K562 (cell line): ENCODE measurements at regions not wholly inside any gene's neighbourhood (a gene's known extent, or its start where the extent isn't known, plus 50 kb on each side); places are given as distances from the start of the nearest gene placed in this dataset.

ENCODE experiments used
- CREB1 ChIP-seq, 2 experiments: sonication (generic) in 1 of 2; formaldehyde crosslinking in 1 of 2; IDR thresholded peaks; 2 replicates each; pipeline versions ENCODE4 v1.6.1 to v1.8.0; 2012 to 2022; ENCODE audit warnings: inconsistent platforms in 1 of 2, mild to moderate bottlenecking in 1 of 2, missing genetic modification reagents in 1 of 2, moderate library complexity in 1 of 2
- ELF4 ChIP-seq: fragments of 450-650 bp; formaldehyde crosslinking; IDR thresholded peaks from 2 replicates; pipeline ENCODE4 v1.4.0; 2022; ENCODE audit warnings: missing genetic modification characterization
- MEF2D ChIP-seq: conservative IDR thresholded peaks from 2 replicates; pipeline ENCODE4 v1.6.1; 2016; ENCODE audit warnings: low read depth, missing genetic modification characterization, missing compliant biosample characterization
- ZFP1 ChIP-seq: fragments of 450-650 bp; formaldehyde crosslinking; IDR thresholded peaks from 2 replicates; pipeline ENCODE4 v1.4.0; 2020; ENCODE audit warnings: mild to moderate bottlenecking, mixed read lengths
- ZNF644 ChIP-seq: fragments of 200-800 bp; sonication (Bioruptor generic); IDR thresholded peaks from 2 replicates; pipeline ENCODE4 v1.6.1; 2016; ENCODE audit warnings: low read depth, missing genetic modification characterization, missing compliant biosample characterization
- TF ChIP-seq, protein P1 (sequence below), 3 experiments: IDR thresholded peaks in 2 of 3; conservative IDR thresholded peaks in 1 of 3; 2 replicates each; pipeline ENCODE4 v1.5.1; 2011 to 2012; ENCODE audit warnings: low read length in 3 of 3, mild to moderate bottlenecking in 3 of 3, control low read depth in 2 of 3, improper control_type of control experiment in 1 of 3, inconsistent platforms in 1 of 3, low read depth in 1 of 3, mixed read lengths in 1 of 3, moderate library complexity in 1 of 3; ENCODE audit not compliant: insufficient read depth in 2 of 3

DNA sequence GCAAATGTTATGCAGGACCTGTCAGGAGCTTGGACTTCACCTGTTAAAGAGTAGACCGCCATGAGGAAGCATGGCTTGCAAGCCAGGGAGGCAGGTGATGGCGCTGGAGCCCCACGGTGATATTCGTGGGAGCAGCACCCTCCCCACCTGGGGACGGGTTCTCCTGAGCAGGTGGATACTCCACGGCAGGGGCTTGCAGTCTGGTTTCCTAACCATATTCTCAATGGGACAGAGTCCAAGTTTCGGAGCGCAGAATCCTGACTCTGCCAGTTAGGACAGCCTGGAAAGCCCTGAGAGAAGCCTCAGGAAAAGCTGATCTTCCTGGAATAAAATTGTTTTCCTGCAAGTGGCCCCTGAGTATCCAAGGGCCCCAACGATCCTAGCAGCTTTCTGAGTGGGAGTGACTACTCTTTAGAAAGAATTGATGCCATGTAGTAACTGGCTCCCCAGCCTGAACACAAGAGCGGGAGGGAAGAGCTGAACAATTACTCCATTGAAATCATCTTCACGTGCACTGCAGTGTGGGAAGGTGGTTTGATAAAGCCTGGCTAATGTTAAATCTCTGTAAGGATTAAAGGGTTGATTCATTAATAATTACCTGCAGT lies 146.3 kb upstream of the RAB4A start:
- TF ChIP-seq ELF4 (no peak), MEF2D (no peak), ZFP1 (CRISPR knock-in tag) (no peak), CREB1 (IDR thresholded peaks at IDR 0.05) (no peak), CREB1 (CRISPR knock-in tag; IDR thresholded peaks at IDR 0.05) (no peak), ZNF644 (no peak)
- TF ChIP-seq, protein P1, sequence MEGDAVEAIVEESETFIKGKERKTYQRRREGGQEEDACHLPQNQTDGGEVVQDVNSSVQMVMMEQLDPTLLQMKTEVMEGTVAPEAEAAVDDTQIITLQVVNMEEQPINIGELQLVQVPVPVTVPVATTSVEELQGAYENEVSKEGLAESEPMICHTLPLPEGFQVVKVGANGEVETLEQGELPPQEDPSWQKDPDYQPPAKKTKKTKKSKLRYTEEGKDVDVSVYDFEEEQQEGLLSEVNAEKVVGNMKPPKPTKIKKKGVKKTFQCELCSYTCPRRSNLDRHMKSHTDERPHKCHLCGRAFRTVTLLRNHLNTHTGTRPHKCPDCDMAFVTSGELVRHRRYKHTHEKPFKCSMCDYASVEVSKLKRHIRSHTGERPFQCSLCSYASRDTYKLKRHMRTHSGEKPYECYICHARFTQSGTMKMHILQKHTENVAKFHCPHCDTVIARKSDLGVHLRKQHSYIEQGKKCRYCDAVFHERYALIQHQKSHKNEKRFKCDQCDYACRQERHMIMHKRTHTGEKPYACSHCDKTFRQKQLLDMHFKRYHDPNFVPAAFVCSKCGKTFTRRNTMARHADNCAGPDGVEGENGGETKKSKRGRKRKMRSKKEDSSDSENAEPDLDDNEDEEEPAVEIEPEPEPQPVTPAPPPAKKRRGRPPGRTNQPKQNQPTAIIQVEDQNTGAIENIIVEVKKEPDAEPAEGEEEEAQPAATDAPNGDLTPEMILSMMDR (IDR thresholded peaks at IDR 0.05 in 2 of 3, conservative IDR thresholded peaks at IDR 0.05 in 1 of 3; ENCODE audit: insufficient read depth in 2 of 3, low read depth in 1 of 3, low read length in 3 of 3), result no peak
